ENCODE measurements at regions not wholly inside any gene's neighbourhood (a gene's known extent, or its start where the extent isn't known, plus 50 kb on each side); places are given as distances from the start of the nearest gene placed in this dataset.
"Not testable (repeated sequence)": the region's sequence is repeated elsewhere in the genome, so short reads cannot be mapped to it uniquely, and the experiment has no call there.

GRCh38 chr4:149039786-149040185 lies 597.6 kb upstream of the NR3C2 start:
- not testable (repeated sequence) for TF ChIP-seq EZH2phosphoT487 (IDR thresholded peaks at IDR 0.05; ENCODE audit: insufficient read depth, low read depth); EZH2 (IDR thresholded peaks at IDR 0.05; ENCODE audit: insufficient read depth, poor library complexity, severe bottlenecking)
